ENCODE measurements at regions not wholly inside any gene's neighbourhood (a gene's known extent, or its start where the extent isn't known, plus 50 kb on each side); places are given as distances from the start of the nearest gene placed in this dataset.

DNA sequence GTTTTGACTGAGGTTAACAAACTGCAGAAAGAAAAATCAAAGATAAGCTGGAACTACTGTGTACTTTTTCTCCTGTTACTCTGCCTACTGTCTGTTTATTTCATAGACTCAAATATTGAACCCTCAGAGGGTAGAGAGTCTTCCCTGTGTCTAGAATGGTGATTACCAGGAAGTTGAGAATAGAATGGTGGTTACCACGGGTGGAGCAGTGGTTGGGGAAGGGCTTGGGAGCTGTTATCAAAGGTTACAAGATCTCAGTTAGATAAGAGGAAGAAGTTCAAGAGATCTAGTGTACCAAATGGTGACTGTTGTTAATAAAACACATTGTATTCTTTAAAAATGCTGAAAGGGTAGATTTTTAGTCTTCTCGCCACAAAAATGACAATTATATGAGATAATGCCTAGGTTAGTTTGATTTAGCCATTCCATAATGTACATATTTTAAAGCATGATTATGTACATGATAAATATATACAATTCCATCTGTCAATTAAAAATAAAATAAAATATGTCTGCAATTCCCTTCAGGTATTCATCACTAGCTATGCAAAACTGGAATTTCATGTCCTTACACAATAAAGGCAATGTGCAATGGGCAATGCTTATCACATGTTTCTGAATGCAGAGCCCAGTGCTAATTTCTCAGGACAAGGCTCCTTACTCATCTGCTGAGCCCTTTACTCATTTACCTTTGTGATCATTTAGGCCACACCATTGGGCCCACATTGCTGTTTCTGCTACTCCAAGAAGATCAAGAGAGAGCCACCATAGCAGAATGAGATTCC, 474.3 kb upstream of the CAMK1G start:
- intact Hi-C loops (cut with micrococcal nuclease; ENCODE audit: unreplicated experiment) = no loop called here
- Histone ChIP-seq H3K9me2 (ENCODE audit: insufficient read depth, low read length) (no peaks in the 10 kb centered on the region), H4K20me1 (ENCODE audit: insufficient read depth, low read length) (no peaks in the 10 kb centered on the region), H3K4me3 (ENCODE audit: low read depth, low read length, poor library complexity, severe bottlenecking) (no peak overlapping the region), H3K4me2 (ENCODE audit: low read length) (no peak overlapping the region), H3K9me3 (ENCODE audit: low read length) (no peaks in the 10 kb centered on the region), H3K79me2 (ENCODE audit: insufficient read depth, low read depth, low read length) (no peaks in the 10 kb centered on the region), H2AFZ (ENCODE audit: low read length) (no peak overlapping the region), H3K27ac (ENCODE audit: low read depth, low read length, poor library complexity, severe bottlenecking) (no peak overlapping the region), H3K4me1 (ENCODE audit: insufficient read depth, low read length, poor library complexity, severe bottlenecking) (no peaks in the 10 kb centered on the region), H3K36me3 (ENCODE audit: insufficient read depth, low read length) (no peaks in the 10 kb centered on the region)
- ChIA-PET POLR2A (no interaction called here), CTCF (ENCODE audit: unreplicated experiment) (no interaction called here)
- TF ChIP-seq, protein P1, sequence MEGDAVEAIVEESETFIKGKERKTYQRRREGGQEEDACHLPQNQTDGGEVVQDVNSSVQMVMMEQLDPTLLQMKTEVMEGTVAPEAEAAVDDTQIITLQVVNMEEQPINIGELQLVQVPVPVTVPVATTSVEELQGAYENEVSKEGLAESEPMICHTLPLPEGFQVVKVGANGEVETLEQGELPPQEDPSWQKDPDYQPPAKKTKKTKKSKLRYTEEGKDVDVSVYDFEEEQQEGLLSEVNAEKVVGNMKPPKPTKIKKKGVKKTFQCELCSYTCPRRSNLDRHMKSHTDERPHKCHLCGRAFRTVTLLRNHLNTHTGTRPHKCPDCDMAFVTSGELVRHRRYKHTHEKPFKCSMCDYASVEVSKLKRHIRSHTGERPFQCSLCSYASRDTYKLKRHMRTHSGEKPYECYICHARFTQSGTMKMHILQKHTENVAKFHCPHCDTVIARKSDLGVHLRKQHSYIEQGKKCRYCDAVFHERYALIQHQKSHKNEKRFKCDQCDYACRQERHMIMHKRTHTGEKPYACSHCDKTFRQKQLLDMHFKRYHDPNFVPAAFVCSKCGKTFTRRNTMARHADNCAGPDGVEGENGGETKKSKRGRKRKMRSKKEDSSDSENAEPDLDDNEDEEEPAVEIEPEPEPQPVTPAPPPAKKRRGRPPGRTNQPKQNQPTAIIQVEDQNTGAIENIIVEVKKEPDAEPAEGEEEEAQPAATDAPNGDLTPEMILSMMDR (conservative IDR thresholded peaks at IDR 0.05; ENCODE audit: low read length) = no peak
- TF ChIP-seq EZH2phosphoT487 (IDR thresholded peaks at IDR 0.05; ENCODE audit: borderline replicate concordance, low read depth, low read length) = no peak
- DNase-seq (ENCODE audit: low spot score) = no peak
- no TSS peak for BruUV-seq (replicated peaks)

DNA sequence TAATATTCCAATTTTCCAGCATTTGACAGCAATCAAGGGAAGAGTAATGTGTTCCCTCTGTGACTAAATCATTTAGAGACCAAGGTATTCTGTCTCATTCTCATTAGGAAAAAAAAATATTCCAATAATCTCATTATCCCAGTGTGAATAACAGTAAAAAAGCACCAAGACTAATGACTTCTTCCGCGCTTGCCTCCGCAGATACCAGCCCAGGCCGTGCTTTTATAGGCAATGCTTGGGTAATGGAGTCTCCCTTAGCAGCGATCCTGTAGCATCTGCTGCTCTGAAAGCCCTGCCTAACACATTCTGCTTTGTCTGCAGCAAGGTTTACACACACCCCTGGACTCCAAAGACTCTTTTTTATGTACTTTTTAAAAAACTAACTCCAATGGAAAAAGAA, 470.0 kb upstream of the CAMK1G start:
- POLR2A ChIA-PET = interaction anchor here (0.8 kb wide), 1 partner anchor 241 kb away, joined by 3 read pairs; no protein-coding TSS in a partner anchor
- no peak overlapping the region for H2AFZ ChIP-seq (ENCODE audit: low read length)
- no peaks in the 10 kb centered on the region for H3K9me3 ChIP-seq (ENCODE audit: low read length)
- no peaks in the 10 kb centered on the region for H4K20me1 ChIP-seq (ENCODE audit: insufficient read depth, low read length)
- CTCF ChIA-PET (ENCODE audit: unreplicated experiment) = no interaction called here
- no peak overlapping the region for H3K27ac ChIP-seq (ENCODE audit: low read depth, low read length, poor library complexity, severe bottlenecking)
- intact Hi-C loops (cut with micrococcal nuclease; ENCODE audit: unreplicated experiment) = no loop called here
- no peak overlapping the region for H3K4me2 ChIP-seq (ENCODE audit: low read length)
- H3K4me3 ChIP-seq (ENCODE audit: low read depth, low read length, poor library complexity, severe bottlenecking) = no peak overlapping the region
- H3K79me2 ChIP-seq (ENCODE audit: insufficient read depth, low read depth, low read length) = no peaks in the 10 kb centered on the region
- BruUV-seq (replicated peaks) = no TSS peak
- no peaks in the 10 kb centered on the region for H3K9me2 ChIP-seq (ENCODE audit: insufficient read depth, low read length)
- no peak for DNase-seq (ENCODE audit: low spot score)
- TF ChIP-seq, protein P1 (conservative IDR thresholded peaks at IDR 0.05; ENCODE audit: low read length) = no peak
- TF ChIP-seq EZH2phosphoT487 (IDR thresholded peaks at IDR 0.05; ENCODE audit: borderline replicate concordance, low read depth, low read length) = no peak
- no peaks in the 10 kb centered on the region for H3K4me1 ChIP-seq (ENCODE audit: insufficient read depth, low read length, poor library complexity, severe bottlenecking)
- H3K36me3 ChIP-seq (ENCODE audit: insufficient read depth, low read length) = no peaks in the 10 kb centered on the region

DNA sequence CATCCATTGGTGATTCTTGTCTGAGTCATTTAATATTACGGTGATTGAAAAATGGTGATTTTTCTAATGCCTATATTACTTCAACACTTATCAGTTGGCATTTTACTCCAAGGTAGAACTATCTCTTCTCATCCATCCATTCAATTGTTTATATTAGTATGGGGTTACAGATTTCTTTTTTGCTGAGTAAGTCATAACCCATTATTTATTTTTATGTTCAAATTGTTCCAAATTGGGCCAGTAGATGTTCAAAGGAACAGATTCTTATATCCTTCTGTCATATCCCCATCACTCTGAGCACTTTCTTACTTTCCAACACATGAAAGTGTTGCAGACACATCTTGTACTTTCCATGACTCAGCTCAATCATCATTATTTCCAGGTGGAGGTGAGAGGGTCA, 466.8 kb upstream of the CAMK1G start:
- ChIA-PET CTCF (ENCODE audit: unreplicated experiment) (no interaction called here), POLR2A (no interaction called here)
- Histone ChIP-seq H3K9me2 (ENCODE audit: insufficient read depth, low read length) (no peaks in the 10 kb centered on the region), H4K20me1 (ENCODE audit: insufficient read depth, low read length) (no peaks in the 10 kb centered on the region), H3K36me3 (ENCODE audit: insufficient read depth, low read length) (no peaks in the 10 kb centered on the region), H3K79me2 (ENCODE audit: insufficient read depth, low read depth, low read length) (no peaks in the 10 kb centered on the region), H3K27ac (ENCODE audit: low read depth, low read length, poor library complexity, severe bottlenecking) (no peak overlapping the region), H3K4me2 (ENCODE audit: low read length) (no peak overlapping the region), H3K4me1 (ENCODE audit: insufficient read depth, low read length, poor library complexity, severe bottlenecking) (no peaks in the 10 kb centered on the region), H3K9me3 (ENCODE audit: low read length) (no peaks in the 10 kb centered on the region), H3K4me3 (ENCODE audit: low read depth, low read length, poor library complexity, severe bottlenecking) (no peak overlapping the region), H2AFZ (ENCODE audit: low read length) (no peak overlapping the region)
- DNase-seq (ENCODE audit: low spot score) = no peak
- no TSS peak for BruUV-seq (replicated peaks)
- intact Hi-C loops (cut with micrococcal nuclease; ENCODE audit: unreplicated experiment) = no loop called here
- TF ChIP-seq EZH2phosphoT487 (IDR thresholded peaks at IDR 0.05; ENCODE audit: borderline replicate concordance, low read depth, low read length) = no peak
- TF ChIP-seq, protein P1 (conservative IDR thresholded peaks at IDR 0.05; ENCODE audit: low read length) = no peak
